Stimulated activated CD8-positive, alpha-beta memory T cell treated with anti-CD3 and anti-CD28 coated beads, Interleukin-7, amount 100 ng/mL, for 48 hours (primary cell): ENCODE measurements at regions not wholly inside any gene's neighbourhood (a gene's known extent, or its start where the extent isn't known, plus 50 kb on each side); places are given as distances from the start of the nearest gene placed in this dataset.
"Not testable (repeated sequence)": the region's sequence is repeated elsewhere in the genome, so short reads cannot be mapped to it uniquely, and the experiment has no call there.

Experiments used
- DNase-seq, 2 donors: peaks; one replicate each; pipeline ENCODE4 v3.0.0-alpha.2; 2020; ENCODE audit warnings: low read depth in 1 of 2; ENCODE audit errors: extremely low read depth in 1 of 2

DNA sequence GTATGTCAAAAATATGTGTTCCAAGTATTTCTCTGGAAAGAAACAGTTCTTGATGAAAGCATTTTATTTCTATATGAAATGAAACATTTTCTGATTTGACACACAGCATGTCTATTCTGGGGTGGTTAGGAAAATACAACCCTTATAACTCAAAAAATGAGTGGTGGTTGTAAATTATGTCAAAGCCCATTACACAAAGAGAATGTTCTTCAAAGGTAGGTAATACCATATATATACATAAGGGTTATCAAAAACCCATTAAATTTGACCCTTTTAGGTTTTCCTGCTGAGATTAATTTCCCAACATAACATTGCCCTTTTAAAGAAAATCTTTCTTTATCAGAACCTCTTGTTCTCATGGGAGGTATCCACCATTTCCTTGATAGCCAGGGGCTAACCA, 420.5 kb upstream of the TECRL start:
- DNase-seq: no peak

DNA sequence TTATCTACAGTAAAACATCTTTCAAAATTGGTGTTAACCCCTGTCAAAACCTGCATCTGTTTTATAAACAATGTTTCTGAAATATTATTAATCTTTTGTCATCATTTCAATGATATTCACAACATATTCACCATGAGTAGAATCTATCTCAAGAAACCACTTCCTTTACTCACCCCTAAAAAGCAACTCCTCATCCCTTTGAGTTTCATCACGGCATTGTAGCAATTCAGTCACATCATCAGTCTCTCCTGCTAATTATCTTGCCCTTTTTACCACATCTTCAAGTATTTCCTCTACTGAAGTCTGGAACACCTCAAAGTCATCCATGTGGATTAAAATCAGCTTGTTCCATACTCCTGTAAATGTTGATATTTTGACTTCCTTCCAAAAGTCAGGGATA, 415.3 kb upstream of the TECRL start:
- DNase-seq: no peak

DNA sequence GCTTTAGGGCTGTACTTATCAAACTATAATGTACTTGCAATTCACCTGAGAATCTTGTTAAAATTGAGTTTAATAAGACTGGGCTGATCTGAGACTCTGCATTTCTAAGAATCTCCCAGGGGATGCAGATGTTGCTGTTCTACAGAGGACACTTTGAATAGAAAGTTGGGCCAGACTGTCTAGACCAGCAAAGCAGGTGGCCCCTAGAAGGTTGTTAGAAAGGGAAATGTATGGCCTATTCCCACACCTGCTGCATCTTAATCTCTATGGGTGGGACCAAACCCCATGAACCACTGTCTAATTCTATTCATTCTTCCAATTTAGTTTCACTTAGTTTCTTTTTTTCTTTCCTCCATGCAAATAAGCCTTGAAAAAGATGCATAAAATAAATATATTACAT, 413.2 kb upstream of the TECRL start:
- DNase-seq: no peak

DNA sequence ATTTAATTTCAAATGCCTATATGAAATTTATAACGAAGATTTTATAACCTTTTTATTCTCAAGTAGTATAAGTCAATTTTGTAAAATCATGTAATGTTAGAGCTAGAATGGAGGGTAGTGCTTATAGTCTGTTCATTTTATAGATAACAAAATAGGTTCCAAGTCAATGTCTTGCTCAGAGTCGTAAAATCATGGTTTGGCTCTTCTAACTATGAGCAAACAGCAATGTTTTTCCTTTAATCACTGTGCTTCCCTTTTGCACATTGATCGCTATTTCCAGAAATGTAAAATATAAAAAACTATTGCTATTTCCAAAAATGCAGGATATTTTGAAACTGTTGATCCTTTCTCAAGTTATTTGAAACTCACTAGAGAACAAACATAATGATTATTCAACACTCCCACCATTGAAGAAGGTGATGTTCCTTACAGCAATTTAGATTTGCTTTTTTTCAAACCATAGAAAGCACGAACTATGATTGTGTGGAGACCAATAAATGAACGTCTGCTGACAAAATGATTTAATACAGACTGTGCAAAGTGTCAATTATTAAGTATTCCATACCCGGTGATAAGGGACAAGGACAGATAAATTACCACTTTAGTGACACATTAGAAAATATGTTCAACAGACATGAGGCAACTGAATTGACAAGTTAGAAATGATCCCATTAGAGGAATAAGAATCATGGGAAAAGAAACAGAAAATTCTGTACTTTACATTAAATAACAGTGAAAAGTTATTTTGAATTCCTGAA, 412.1 kb upstream of the TECRL start:
- DNase-seq: no peak

DNA sequence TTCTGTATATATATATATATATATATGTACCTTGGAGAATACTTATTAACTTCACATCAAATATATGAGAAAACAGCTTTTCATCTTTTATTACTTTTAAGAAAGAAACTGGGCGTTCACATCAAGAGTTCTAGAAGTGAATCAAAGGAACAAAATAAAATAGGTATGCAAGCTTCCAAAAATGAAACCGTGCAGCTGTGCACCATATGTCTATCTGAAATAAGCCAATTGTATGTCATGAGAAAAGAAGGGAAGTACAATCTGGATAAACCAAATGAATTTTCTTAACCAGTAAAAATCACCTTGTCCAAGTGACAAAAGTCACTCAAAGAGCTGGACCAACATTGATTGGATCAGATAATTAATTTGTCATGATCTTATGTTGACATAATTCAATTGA, 405.4 kb upstream of the TECRL start:
- no peak for DNase-seq

DNA sequence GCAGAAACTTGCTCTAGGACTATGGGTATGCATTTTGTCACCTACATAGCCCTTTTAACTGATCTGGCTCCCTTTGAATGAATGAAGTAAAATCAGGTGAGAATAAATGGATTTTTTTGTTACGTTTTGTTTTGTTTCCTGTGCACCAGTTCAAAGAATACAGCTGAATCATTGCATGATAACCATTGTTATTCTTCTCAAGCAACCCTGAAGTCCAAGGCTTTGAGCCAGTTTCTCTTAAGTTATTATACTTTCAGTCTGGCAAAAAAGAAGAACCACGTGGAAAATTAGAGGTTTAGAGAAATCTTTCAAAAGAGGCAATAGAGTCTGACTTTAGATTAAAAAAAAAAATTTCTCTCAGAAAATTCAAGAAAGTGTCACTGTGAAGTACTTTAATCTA, 398.6 kb upstream of the TECRL start:
- DNase-seq: no peak

DNA sequence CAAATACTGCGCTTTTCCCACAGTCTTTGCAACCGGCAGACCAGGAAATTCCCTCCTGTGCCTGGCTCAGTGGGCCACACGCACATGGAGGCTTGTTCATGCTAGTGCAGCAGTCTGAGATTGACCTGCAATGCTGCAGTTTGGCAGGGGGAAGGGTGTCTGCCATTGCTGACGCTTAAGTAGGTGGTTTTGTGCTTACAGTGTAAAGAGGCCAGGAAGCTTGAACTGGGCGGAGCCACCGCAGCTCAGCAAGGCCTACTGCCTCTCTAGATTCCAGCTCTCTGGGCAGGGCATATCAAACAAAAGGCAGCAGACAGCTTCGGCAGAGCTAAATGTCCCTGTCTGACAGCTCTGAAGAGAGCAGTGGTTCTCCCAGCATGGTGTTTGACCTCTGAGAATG, 390.5 kb upstream of the TECRL start:
- no peak for DNase-seq

DNA sequence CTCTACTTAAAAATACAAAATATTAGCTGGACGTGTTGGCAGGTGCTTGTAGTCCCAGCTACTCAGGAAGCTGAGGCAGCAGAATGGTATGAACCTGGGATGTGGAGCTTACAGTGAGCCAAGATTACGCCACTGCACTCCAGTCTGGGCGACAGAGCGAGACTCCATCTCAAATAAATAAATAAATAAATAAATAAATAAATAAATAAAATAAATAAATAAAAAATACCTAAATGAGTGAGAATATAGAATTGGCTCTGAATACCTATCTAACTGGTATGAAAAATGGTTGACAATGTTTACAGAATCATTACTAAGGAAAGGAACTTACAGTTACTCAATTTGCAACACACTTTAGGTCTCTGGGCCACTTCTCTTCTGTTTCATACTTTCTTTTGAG, 389.6 kb upstream of the TECRL start:
- not testable (repeated sequence) for DNase-seq

DNA sequence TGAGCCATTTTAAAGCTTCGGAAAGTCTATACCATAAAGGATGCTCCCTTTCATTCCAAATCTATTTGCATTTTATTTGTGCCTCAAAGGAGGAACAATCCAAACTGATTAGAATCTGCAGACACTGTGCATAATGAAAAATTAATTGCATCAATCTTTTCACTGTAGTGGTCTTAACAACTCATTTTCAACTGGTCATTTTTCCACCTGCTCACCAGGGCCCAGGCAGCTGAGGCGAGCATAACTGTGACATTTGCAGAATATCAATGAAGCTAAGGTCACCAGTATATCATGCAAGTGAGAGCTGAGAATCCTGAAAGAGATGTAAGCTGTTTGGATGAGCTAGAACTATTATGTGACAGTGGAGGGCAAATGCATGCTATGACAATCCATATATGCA, 387.3 kb upstream of the TECRL start:
- DNase-seq: no peak

DNA sequence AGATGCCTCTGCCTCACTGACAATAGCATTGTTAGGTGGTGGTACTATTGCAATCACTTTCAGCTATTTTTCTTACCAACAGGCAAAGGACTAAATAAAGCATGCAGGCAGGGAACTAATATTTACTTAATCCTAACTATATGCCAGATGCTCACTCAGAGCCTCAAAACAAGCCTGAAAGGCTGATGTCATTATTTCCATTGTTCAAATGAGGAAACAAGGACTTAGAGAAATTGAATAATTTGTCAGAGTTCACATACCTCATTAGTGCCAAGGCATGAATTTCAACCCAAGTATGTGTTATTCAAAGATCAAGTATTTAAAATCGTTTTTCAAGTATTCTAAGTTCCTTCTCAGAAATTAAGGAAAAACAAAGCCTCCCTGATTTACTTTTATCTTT, 374.9 kb upstream of the TECRL start:
- DNase-seq: no peak

DNA sequence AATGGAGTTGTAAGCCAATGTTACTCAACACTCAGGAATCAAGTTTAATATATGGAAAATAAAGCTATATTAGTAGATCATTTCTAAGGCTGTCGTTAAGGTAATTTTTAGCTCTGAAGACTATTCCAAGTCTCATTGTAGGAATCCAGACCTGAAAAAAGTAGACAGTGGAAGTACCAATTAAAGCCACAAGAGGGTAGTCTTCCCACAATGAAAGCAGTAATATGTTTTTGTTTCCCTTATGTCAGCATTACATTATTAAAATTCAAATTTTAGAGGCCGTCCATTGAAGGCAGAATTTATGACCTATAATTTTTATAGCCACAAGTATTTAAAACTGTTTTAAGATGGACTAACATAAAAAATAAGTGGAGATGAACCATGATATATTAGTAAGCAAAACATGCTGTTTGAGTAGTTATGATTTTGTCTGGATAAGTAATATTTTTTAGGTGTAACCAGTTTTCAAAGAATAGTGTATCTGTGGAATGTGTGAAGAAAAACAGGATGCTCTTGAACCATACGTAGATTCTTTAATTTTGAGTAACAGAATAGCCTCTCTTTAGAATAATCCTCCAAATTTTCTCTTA, 372.6 kb upstream of the TECRL start:
- no peak for DNase-seq

DNA sequence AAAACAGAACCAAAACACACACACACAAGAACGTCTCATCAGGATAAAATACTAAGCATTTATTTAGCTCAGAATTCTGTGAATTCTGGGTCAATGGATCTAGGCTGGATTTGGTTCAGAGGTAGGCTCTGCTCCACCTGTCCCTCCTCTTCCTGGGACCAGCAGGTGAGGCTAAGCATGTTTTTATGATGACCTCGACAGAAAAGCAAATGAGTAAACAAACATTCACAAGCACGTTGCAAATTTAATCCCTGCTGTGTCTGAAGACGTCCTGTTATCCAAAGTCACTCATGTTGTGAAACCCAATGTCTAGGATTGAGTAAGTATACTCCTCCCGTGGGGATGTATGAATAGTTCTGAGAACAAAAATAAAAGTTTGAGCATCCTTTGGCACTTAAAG, 371.4 kb upstream of the TECRL start:
- DNase-seq: no peak

DNA sequence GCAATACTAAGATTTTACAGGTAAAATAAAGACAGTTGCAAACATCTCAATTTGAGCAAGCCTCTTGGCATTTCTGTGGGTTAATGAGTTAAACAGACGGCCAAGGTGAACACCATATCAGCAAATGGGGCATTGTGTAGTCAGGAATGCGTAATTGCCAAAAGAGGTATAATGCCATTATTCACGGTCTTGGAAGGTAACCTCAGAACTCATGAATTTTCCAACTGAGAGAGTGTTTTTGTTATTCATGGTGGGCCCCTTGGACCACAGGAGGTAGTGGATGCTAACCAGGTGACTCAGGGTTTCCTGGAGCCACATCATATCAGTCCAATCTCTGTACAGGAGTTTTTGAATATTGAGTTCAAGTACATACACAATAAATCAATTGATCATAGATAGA, 368.0 kb upstream of the TECRL start:
- no peak for DNase-seq

DNA sequence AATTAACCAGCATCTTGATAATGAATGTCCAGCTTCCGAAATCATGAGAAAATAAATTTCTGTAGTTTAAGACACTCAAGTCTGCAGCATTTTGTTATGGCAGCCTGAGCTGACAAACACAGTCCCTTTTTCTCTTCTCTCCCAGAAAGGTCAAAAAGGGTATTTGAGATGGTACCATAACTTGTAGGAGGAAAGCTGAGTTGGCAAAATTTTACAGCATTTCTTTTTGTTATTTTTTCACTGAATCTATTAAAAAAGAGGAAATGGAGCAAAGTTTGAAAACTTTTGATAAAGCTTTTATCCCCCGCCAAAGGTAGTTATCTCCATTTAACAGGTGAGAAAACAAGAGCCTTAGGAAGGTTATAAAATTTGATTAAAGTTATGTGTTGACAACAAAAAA, 367.6 kb upstream of the TECRL start:
- no peak for DNase-seq

DNA sequence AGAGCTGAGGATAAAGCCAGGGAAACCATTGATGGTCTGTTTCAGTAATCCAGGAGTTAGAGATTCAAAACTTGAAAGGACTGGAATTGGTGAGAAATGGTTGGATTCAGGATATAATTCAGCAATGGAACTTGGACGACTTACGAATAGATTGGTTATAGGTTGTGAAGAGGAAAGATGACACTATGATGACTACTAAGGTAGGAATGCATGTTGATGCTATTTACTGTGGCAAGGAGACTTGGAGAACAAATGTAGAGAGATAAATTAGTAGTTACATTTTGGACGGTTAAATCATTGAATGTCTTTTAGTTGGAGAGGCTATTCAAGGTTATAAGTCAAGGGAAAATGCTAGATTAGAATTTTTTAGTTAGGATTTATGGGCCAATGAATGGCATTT, 365.4 kb upstream of the TECRL start:
- no peak for DNase-seq

DNA sequence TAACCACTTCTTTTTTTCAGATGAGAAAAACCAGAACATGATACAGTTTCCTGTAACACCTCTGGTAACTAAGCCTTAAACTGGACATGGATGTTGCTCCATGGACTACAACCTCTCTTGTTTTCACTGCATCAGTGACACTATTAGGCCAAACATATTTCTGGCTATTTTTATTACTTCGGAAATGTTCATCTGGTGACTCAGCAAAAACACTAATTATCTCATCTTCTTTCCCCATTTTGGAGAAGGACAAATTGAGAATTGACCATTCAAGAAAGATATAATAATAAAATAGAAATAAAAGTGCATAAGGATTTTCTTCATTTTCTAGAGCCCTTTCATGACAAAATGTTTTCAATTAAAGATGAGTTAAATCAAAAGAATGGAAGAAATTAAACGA, 361.9 kb upstream of the TECRL start:
- no peak for DNase-seq

DNA sequence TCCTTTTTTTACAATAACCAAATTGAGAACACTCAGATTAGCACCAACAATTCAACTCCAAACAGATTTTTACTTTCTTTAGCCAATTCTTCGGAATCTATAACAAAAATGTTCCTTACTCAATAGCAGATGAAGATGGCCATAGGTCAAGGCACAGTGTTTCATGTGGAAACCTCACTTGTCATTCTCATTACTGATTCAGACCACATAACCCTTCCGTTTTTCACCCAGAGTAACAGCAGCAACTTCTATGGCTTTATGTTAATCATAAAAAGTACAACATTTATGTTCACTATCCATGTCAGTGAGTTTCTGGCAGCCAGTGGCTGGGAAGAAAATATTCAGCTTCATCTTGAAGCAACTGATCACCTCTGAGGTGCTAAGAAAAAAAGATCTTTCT, 358.3 kb upstream of the TECRL start:
- no peak for DNase-seq

DNA sequence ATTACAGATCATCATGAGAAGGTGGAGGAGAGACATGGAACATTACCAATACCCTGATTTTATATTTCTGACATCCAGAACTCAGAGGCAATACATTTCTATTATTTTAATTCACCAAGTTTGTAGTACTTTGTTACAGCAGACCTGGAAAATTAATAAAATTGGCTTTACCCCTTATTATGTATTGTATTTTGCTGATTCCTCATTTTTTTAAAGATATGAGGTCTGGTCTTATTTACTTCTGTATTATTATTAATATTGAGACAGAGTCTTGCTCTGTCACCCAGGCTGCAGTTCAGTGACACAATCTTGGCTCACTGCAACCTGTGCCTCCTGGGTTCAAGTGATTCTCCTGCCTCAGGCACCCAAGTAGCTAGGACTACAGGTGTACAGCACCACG, 357.3 kb upstream of the TECRL start:
- DNase-seq: no peak

DNA sequence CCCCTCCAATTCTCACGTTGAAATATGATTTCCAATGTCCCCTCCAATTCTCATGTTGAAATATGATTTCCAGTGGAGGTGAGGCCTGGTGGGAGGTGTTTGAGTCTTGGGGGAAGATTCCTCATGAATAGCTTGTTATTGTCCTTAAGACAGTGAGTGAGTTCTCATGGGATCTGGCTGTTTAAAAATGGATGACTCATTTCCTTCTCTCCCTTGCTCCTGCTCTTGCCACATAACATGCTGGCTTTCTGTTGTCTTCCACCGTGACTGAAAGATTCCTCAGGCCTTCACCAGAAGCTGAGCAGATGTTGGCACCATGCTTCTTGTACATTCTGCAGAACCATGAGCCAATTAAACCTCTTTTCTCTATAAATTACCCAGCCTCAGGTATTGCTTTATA, 346.8 kb upstream of the TECRL start:
- DNase-seq: no peak

DNA sequence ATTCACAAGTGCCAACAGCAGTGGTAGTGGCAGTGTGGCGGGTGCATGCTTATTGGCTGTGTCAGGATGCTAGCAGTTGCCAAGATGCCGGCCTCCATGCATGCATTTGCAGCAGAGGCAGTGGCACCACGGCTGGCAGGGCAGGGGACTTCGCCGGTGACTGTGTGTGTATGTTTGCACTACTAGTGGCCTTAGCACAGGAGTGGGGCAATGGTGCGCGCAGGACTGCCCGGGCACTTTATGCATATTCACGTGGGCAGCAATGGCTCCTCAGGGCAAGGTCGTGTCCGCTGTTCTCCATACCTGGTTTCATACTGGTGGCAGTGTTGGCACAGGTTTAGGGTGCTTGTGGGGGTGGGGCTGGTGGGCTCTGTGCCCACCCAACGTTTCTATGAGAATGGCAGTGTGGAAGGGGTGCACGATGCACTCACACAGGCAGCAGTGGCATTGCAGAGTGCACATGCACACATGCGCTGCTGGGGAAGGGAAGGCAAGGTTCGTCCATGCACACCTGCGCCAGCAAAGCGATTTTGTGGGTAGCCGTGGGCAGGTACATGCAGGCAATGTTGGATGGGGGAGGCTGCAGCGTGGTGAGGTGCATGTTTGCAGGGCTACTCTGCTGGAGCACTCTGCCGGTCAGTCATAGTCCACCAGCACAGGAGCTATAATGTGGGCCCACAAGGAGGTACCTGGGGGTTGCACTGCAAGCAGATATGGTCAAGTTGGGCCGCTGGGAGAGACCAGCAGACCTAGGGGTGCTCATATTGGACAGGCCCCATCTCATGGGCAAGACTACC, 338.9 kb upstream of the TECRL start:
- DNase-seq: no peak

DNA sequence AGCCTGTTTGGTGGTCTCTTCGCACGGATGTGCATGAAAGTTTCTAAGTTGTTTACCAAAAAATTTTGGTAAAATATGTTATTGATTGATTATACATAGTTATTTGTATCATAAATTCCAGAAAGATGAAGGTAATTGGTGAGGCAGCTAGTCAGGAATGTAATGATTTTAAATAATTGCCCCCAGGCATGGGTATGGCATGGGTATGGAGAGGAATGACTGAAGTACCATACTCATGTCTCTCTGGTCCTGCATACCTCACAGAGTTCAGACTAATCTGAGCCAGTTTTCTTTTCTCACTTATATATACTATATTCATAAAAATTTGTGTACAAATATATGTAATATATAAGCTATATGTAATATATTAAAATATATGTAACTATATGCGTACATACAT, 329.0 kb upstream of the TECRL start:
- DNase-seq: no peak

DNA sequence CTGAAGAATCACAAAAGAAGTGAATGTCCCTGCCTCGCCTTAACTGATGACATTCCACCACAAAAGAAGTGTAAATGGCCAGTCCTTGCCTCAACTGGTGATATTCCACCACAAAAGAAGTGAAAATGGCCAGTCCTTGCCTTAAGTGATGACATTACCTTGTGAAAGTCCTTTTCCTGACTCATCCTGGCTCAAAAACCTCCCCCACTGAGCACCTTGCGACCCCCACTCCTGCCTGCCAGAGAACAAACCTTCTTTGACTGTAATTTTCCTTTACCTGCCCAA, 328.5 kb upstream of the TECRL start:
- not testable (repeated sequence) for DNase-seq
